Suprapubic skin (tissue), 4 donors: ENCODE measurements at regions not wholly inside any gene's neighbourhood (a gene's known extent, or its start where the extent isn't known, plus 50 kb on each side); places are given as distances from the start of the nearest gene placed in this dataset.

Experiments
- CTCF ChIP-seq, 2 donors: fragments of 200-600 bp in 1 of 2; fragments of 450-650 bp in 1 of 2; sonication (generic) in 1 of 2; IDR thresholded peaks; one replicate each; pipeline ENCODE4 v1.5.1; 2016 to 2019; ENCODE audit warnings: antibody characterized with exemption in 2 of 2, mild to moderate bottlenecking in 1 of 2, moderate library complexity in 1 of 2
- EP300 ChIP-seq: sonication (generic); formaldehyde crosslinking; IDR thresholded peaks from one replicate; pipeline ENCODE4 v1.6.1; 2017; ENCODE audit warnings: antibody characterized with exemption
- POLR2A ChIP-seq, 2 donors: fragments of 450-650 bp; IDR thresholded peaks; one replicate each; pipeline ENCODE4 v1.6.1; 2017; ENCODE audit warnings: antibody characterized with exemption in 2 of 2, mild to moderate bottlenecking in 2 of 2, moderate library complexity in 2 of 2
- POLR2AphosphoS5 ChIP-seq, 3 donors: sonication (generic); formaldehyde crosslinking; IDR thresholded peaks; one replicate each; pipeline ENCODE4 v1.6.1; 2017; ENCODE audit warnings: antibody characterized with exemption in 3 of 3

DNA sequence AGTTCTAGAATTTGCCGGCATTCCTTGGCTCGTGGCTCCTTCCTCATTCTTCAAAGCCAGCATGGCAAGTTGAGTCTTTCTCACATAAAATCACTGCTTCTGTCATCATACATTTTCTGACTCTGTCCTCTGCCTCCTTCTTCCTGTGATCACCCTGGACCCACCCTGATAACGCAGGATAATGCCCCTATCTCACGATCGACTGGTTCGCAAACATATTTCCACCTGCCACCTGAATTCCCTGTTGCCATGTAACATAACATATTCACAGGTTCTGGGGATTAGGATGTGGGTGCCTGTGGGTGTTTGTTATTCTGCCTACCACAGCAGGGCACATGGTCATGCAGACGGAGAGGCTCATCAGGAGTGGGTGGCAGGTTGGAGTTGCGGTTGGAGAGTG, 177.7 kb downstream of the NHLRC3 start:
- TF ChIP-seq CTCF (IDR thresholded peaks at IDR 0.05) (no peak), POLR2AphosphoS5 (IDR thresholded peaks at IDR 0.05) (no peak), EP300 (no peak), POLR2A (IDR thresholded peaks at IDR 0.05) (no peak)
